ENCODE measurements at regions not wholly inside any gene's neighbourhood (a gene's known extent, or its start where the extent isn't known, plus 50 kb on each side); places are given as distances from the start of the nearest gene placed in this dataset.

DNA sequence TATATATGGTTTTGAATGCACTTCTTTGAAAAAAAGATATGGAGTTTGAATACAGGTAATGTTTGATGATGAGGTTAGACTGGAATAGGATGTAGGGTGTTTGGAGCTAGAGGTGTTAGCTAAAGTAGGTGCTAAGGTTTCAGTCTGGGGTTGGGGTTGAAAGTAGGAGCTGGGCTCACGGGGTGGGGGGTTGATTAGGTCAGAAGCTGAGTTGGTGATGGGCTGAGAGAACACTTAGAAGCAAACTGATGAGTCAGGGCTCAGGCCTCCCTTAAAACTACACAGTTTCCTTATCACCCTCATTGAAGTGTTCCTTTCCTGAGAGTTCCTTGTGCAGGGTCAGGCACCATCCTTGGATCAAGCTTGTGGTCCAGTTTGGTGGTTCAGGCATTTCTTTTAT, 308.8 kb upstream of the ADAMTS16 start:
- intact Hi-C loops (cut with micrococcal nuclease; ENCODE audit: unreplicated experiment): no loop called here
- Mint-ChIP-seq H3K27ac (ENCODE audit: unreplicated experiment) (no peak overlapping the region), H3K4me3 (ENCODE audit: low read depth, unreplicated experiment) (no peak overlapping the region), H3K4me1 (ENCODE audit: low read depth, unreplicated experiment) (no peaks in the 10 kb centered on the region), H3K9me3 (ENCODE audit: low read depth, unreplicated experiment) (peaks cover 8% of the 10 kb centered on the region), H3K27me3 (ENCODE audit: unreplicated experiment) (no peaks in the 10 kb centered on the region), H3K36me3 (ENCODE audit: insufficient read depth, unreplicated experiment) (no peaks in the 10 kb centered on the region)
- CTCF ChIA-PET: no interaction called here
- no TSS peak for BruUV-seq (replicated peaks)
- no peak for DNase-seq
- TF ChIP-seq, protein P1, sequence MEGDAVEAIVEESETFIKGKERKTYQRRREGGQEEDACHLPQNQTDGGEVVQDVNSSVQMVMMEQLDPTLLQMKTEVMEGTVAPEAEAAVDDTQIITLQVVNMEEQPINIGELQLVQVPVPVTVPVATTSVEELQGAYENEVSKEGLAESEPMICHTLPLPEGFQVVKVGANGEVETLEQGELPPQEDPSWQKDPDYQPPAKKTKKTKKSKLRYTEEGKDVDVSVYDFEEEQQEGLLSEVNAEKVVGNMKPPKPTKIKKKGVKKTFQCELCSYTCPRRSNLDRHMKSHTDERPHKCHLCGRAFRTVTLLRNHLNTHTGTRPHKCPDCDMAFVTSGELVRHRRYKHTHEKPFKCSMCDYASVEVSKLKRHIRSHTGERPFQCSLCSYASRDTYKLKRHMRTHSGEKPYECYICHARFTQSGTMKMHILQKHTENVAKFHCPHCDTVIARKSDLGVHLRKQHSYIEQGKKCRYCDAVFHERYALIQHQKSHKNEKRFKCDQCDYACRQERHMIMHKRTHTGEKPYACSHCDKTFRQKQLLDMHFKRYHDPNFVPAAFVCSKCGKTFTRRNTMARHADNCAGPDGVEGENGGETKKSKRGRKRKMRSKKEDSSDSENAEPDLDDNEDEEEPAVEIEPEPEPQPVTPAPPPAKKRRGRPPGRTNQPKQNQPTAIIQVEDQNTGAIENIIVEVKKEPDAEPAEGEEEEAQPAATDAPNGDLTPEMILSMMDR (IDR thresholded peaks at IDR 0.05; ENCODE audit: unreplicated experiment): no peak

DNA sequence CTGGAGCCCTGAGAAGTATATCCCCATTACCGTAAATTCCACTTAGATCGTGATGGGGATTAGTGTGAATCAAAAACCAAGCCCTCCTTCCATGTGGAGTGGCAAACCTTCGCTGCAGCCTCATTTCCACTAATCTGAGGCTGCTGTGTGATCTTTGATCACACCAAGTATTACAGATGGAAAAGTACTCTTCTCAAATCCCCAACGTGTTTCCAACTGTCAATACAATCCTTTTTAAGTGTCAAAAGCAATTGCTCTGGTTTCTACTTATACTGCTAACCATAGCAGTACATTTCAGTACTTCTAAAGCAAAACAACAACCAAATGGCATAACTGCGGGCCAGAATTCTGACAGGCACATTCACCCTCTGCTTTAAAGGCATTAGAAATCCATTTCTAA, 307.7 kb upstream of the ADAMTS16 start:
- Mint-ChIP-seq H3K4me1 (ENCODE audit: low read depth, unreplicated experiment) (no peaks in the 10 kb centered on the region), H3K36me3 (ENCODE audit: insufficient read depth, unreplicated experiment) (no peaks in the 10 kb centered on the region), H3K9me3 (ENCODE audit: low read depth, unreplicated experiment) (peaks cover 6% of the 10 kb centered on the region), H3K27me3 (ENCODE audit: unreplicated experiment) (no peaks in the 10 kb centered on the region), H3K4me3 (ENCODE audit: low read depth, unreplicated experiment) (no peak overlapping the region), H3K27ac (ENCODE audit: unreplicated experiment) (no peak overlapping the region)
- TF ChIP-seq, protein P1 (IDR thresholded peaks at IDR 0.05; ENCODE audit: unreplicated experiment): no peak
- CTCF ChIA-PET: no interaction called here
- DNase-seq: no peak
- BruUV-seq (replicated peaks): no TSS peak
- intact Hi-C loops (cut with micrococcal nuclease; ENCODE audit: unreplicated experiment): no loop called here

DNA sequence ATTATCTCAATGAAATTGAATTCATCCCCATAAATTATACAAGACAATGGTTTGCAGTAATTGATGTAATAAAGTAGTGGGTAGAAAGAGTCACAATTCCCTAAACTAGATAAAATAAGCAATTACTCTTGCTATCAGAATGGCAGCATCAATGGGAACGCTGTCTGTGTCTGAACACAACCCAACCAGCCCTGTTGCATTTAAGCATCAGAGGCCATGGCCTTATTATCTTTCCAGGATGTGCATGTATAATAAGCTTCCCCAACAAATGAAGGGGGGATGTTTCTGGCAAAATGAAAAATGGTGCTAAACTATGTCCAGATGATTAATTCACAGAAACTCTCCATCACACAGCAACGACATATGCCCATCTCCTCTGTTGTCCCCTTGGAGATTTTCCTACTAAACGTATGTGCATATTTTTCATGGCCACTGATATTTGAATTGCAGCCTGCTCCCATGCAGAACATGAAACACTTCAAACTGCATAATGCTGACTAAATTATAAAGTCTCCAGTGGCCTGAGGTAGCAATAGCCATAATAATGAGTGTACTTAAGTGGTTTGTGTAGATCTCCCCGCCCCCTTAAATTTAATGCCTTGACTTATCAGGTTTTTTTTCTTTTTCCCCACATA, 306.9 kb upstream of the ADAMTS16 start:
- CTCF ChIA-PET: no interaction called here
- Mint-ChIP-seq H3K4me3 (ENCODE audit: low read depth, unreplicated experiment) (no peak overlapping the region), H3K9me3 (ENCODE audit: low read depth, unreplicated experiment) (peaks cover 6% of the 10 kb centered on the region), H3K36me3 (ENCODE audit: insufficient read depth, unreplicated experiment) (no peaks in the 10 kb centered on the region), H3K27ac (ENCODE audit: unreplicated experiment) (no peak overlapping the region), H3K27me3 (ENCODE audit: unreplicated experiment) (no peaks in the 10 kb centered on the region), H3K4me1 (ENCODE audit: low read depth, unreplicated experiment) (no peaks in the 10 kb centered on the region)
- TF ChIP-seq, protein P1 (IDR thresholded peaks at IDR 0.05; ENCODE audit: unreplicated experiment): no peak
- no TSS peak for BruUV-seq (replicated peaks)
- DNase-seq: no peak
- intact Hi-C loops (cut with micrococcal nuclease; ENCODE audit: unreplicated experiment): no loop called here

DNA sequence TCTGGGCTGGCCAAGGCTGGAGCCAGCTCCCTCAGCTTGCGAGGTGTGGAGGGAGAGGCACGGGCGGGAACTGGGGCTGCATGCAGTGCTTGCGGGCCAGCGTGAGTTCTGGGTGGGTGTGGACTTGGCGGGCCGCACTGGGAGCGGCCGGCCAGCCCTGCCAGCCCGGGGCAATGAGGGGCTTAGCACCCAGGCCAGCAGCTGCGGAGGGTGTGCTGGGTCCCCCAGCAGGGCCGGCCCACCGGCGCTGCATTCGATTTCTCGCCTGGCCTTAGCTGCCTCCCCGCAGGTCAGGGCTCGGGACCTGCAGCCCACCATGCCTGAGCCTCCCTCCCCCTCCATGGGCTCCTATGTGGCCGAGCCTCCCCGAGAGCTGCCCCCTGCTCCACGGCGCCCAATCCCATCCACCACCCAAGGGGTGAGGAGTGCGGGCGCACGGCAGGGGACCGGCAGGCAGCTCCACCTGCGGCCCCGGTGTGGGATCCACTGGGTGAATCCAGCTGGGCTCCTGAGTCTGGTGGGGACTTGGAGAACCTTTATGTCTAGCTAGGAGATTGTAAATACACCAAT, 302.6 kb upstream of the ADAMTS16 start:
- Mint-ChIP-seq H3K27me3 (ENCODE audit: unreplicated experiment) (no peaks in the 10 kb centered on the region), H3K4me3 (ENCODE audit: low read depth, unreplicated experiment) (no peak overlapping the region), H3K36me3 (ENCODE audit: insufficient read depth, unreplicated experiment) (no peaks in the 10 kb centered on the region), H3K9me3 (ENCODE audit: low read depth, unreplicated experiment) (peaks cover 11% of the 10 kb centered on the region), H3K4me1 (ENCODE audit: low read depth, unreplicated experiment) (no peaks in the 10 kb centered on the region), H3K27ac (ENCODE audit: unreplicated experiment) (no peak overlapping the region)
- CTCF ChIA-PET: no interaction called here
- intact Hi-C loops (cut with micrococcal nuclease; ENCODE audit: unreplicated experiment): no loop called here
- BruUV-seq (replicated peaks): no TSS peak
- TF ChIP-seq, protein P1 (IDR thresholded peaks at IDR 0.05; ENCODE audit: unreplicated experiment): no peak
- DNase-seq: no peak
